Stomach (tissue), 4 donors: ENCODE measurements at regions not wholly inside any gene's neighbourhood (a gene's known extent, or its start where the extent isn't known, plus 50 kb on each side); places are given as distances from the start of the nearest gene placed in this dataset.

ENCODE experiments used
- POLR2A ChIP-seq, 4 donors: fragments of 450-650 bp; IDR thresholded peaks; one replicate each; pipeline ENCODE4 v1.6.1; 2016; ENCODE audit warnings: antibody characterized with exemption in 4 of 4, control low read depth in 2 of 4, mild to moderate bottlenecking in 1 of 4, moderate library complexity in 1 of 4
- TF ChIP-seq, protein P1 (sequence below), 7 experiments: fragments of 450-650 bp in 4 of 7; fragments of 200-600 bp in 3 of 7; sonication (generic) in 3 of 7; IDR thresholded peaks; one replicate each; pipeline ENCODE4 v1.5.1; 2016 to 2019; ENCODE audit warnings: antibody characterized with exemption in 7 of 7, control low read depth in 2 of 7, mild to moderate bottlenecking in 1 of 7

DNA sequence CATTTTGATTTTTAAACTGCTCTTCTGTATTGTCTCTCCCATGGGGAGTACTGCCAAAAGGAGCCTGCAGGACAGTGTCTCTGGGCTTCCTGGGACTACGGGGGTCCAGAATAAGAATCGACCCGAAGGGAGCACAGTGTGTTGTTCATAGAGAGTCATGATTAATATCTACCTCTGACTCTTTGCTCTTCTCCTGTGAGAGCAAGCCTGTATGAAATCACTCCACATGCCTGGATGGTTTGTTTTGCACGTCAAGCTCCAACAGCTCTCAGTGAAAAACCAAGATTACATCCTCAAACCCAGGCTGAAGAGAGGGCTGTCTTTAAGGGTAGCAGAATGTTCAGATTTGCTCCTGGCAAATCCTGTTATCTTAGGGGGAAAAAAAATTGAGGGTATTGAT lies 1860.0 kb upstream of the WWC1 start:
- TF ChIP-seq, protein P1, sequence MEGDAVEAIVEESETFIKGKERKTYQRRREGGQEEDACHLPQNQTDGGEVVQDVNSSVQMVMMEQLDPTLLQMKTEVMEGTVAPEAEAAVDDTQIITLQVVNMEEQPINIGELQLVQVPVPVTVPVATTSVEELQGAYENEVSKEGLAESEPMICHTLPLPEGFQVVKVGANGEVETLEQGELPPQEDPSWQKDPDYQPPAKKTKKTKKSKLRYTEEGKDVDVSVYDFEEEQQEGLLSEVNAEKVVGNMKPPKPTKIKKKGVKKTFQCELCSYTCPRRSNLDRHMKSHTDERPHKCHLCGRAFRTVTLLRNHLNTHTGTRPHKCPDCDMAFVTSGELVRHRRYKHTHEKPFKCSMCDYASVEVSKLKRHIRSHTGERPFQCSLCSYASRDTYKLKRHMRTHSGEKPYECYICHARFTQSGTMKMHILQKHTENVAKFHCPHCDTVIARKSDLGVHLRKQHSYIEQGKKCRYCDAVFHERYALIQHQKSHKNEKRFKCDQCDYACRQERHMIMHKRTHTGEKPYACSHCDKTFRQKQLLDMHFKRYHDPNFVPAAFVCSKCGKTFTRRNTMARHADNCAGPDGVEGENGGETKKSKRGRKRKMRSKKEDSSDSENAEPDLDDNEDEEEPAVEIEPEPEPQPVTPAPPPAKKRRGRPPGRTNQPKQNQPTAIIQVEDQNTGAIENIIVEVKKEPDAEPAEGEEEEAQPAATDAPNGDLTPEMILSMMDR (IDR thresholded peaks at IDR 0.05), result no peak
- no peak for TF ChIP-seq POLR2A (IDR thresholded peaks at IDR 0.05)
